Activated T-helper 17 cell treated with anti-CD3 and anti-CD28 coated beads, Interleukin-2, amount 50 U/mL, for 72 hours (primary cell): ENCODE measurements at regions not wholly inside any gene's neighbourhood (a gene's known extent, or its start where the extent isn't known, plus 50 kb on each side); places are given as distances from the start of the nearest gene placed in this dataset.
A peak's percentile ranks its signal among the peaks of the same experiment; 100 is the strongest.
"Not testable (repeated sequence)": the region's sequence is repeated elsewhere in the genome, so short reads cannot be mapped to it uniquely, and the experiment has no call there.

Experiments
- ATAC-seq: fragments of 150-1000 bp; cut with Tn5 transposase; replicated peaks from 2 replicates; pipeline ENCODE4 v1.10.0; 2021; ENCODE audit warnings: mild to moderate bottlenecking, moderate library complexity
- H3K27ac Mint-ChIP-seq: one replicate; pipeline ENCODE4 v1.8.0; 2022; ENCODE audit warnings: mixed read lengths
- H3K27me3 Mint-ChIP-seq: one replicate; pipeline ENCODE4 v1.8.0; 2022; ENCODE audit warnings: mixed read lengths
- H3K36me3 Mint-ChIP-seq: one replicate; pipeline ENCODE4 v1.8.0; 2022; ENCODE audit warnings: low read depth, mild to moderate bottlenecking, mixed read lengths
- H3K4me1 Mint-ChIP-seq: one replicate; pipeline ENCODE4 v1.8.0; 2022; ENCODE audit warnings: mixed read lengths
- H3K4me3 Mint-ChIP-seq: one replicate; pipeline ENCODE4 v1.8.0; 2022; ENCODE audit warnings: mild to moderate bottlenecking, mixed read lengths
- H3K9me3 Mint-ChIP-seq: one replicate; pipeline ENCODE4 v1.8.0; 2022; ENCODE audit warnings: mixed read lengths

DNA sequence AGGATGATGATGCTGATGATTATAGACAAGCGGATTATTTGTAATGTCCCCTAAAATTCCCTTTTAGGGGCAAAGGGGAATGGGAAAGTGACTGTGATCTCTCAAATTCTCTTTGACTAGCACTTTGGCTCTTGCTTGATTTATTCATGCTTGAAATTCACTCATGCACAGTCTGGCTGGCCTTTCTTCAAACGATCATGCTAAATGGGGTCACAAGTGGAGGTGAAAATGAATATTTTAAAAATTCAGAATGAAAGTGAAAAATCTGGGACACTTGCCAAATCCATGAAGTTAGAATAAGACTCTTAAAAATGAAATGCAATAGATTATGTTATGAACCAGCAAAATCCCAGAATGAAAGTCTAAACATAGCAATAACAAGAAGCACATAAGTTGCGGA is 173.4 kb upstream of the RAI2 start:
- no peak for ATAC-seq
- H3K27ac Mint-ChIP-seq: no peak overlapping the region
- no peaks in the 10 kb centered on the region for H3K9me3 Mint-ChIP-seq

DNA sequence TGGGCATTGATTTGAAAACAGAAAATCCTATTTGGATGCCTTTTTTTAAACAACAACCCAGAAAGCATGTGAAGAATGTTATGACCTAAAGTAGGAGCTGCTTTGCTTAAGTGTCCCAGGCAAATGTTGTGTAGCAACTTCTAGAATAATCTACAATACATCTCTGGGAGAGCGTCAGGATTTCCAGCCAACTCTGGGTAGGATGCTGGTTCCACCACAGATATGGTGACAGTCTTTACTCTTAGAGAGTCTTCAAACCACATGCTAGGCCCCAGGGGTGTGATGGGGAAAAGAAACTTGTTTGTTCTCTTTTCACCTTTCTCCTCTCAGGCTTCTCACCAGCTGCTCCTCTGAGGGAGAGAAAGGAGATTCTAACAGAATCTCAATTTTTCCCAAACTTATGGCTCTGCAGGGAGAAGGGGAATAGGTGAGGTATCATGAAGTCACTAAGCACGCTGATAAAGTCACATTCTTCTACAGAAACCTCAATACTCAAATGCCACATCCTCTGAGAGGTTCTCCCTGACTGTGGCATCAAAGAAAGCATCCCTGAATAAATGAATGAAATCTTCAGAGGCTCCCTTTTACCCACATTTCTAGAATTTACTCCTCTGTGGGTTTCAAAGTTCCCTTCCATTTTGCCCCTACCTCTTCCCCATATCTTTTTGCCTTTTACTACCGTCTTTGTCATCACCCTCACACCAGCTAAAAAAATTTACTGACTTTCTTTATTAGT is 171.6 kb upstream of the RAI2 start:
- Mint-ChIP-seq H3K36me3 (no peaks in the 10 kb centered on the region), H3K4me1 (no peaks in the 10 kb centered on the region), H3K27me3 (no peaks in the 10 kb centered on the region), H3K9me3 (no peaks in the 10 kb centered on the region), H3K4me3 (no peak overlapping the region), H3K27ac (no peak overlapping the region)
- ATAC-seq: peak; percentile 34

More for the DNA sequence above, 173.4 kb upstream of the RAI2 start:
- H3K27me3 Mint-ChIP-seq: no peaks in the 10 kb centered on the region
- H3K36me3 Mint-ChIP-seq: no peaks in the 10 kb centered on the region
- no peaks in the 10 kb centered on the region for H3K4me1 Mint-ChIP-seq
- H3K4me3 Mint-ChIP-seq: no peak overlapping the region

DNA sequence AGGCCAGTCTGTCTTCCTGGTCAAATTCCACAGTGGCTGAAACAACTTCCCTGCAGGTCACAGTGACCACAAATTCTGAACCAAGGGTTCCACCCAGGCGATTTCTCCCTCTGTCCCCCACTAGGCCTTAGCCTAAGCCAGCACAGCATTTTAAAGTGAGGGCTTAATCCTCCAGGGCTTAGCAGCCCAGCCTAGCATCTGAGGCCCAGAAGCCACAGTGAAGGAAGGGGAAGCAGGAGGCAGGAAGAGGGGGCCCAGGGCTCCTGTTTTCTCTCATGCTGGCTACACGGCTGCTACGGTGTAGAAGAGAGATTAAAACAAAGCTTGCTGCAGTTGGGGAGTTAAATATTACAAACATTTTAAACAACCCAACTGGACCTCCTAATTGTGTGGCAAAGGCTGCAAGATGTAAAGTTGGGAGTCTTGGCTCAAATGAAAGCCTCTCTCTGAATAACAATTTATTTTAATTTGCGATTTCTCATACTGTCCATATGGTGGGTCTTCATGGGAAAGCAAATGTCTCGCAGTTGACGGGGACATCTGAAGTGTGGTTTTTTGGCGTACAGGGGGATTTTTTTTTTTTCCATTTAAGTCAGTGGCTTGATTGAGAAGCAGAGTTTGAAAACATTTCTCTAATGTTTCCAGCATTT is 170.8 kb upstream of the RAI2 start:
- Mint-ChIP-seq H3K36me3 (no peaks in the 10 kb centered on the region), H3K27ac (no peak overlapping the region), H3K27me3 (no peaks in the 10 kb centered on the region), H3K4me3 (no peak overlapping the region), H3K9me3 (no peaks in the 10 kb centered on the region), H3K4me1 (no peaks in the 10 kb centered on the region)
- no peak for ATAC-seq

DNA sequence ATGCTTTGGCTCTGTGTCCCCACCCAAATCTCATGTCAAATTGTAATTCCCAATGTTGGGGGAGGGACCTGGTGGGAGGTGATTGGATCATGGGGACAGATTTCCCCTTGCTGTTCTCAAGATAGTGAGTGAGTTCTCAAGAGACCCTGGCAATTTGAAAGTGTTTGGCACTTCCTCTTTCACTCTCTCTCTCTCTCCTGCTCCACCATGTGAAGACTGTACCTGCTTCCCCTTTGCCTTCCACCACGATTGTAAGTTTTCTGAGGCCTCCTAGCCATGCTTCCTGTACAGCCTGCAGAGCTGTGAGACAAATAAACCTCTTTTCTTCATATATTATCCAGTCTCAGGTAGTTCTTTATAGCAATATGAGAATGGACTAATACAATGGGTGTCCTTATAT is 169.6 kb upstream of the RAI2 start:
- not testable (repeated sequence) for H3K36me3 Mint-ChIP-seq, H3K27ac Mint-ChIP-seq, H3K4me1 Mint-ChIP-seq, H3K9me3 Mint-ChIP-seq, ATAC-seq, H3K27me3 Mint-ChIP-seq, H3K4me3 Mint-ChIP-seq

DNA sequence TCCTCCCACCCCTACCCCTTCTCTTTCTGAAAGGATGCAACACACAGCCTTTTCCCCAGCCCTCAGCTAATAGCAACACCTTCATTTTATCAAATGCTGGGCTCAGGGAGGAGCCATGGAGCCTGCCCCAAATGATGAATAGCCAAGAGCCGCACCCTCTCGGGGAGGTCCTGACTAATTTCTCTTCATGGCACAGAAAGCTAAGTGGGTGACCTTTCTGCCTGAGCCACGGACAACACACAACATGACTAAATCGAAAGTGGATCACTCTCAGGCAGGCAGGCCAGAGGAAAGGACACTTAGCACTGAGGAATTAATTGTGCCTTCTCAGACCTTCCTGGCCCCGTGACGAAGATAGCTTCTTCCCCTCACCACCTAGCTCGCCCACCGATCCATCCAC is 165.1 kb upstream of the RAI2 start:
- Mint-ChIP-seq H3K4me3 (no peak overlapping the region), H3K36me3 (no peaks in the 10 kb centered on the region), H3K27me3 (peaks cover 6% of the 10 kb centered on the region), H3K4me1 (no peaks in the 10 kb centered on the region), H3K9me3 (no peaks in the 10 kb centered on the region), H3K27ac (no peak overlapping the region)
- ATAC-seq: no peak

DNA sequence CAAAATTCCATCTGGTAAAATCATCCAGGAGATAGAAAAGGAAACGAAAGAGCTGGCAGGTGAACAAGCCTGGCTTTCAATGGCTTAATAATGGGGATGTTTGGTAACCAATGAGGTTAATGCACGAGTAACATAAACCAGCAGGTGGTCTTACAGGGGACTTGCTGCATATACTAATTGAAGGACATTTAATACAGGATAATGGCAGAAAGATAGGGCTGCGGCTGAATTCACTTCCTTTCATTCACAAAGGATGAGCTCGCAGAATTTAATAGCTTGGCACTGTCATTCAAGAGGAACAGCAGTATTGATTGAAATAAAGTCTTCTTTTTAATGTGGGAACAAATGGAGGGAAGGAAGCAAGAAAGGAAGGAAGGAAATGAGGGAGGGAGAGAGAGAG is 156.3 kb upstream of the RAI2 start:
- H3K9me3 Mint-ChIP-seq: no peaks in the 10 kb centered on the region
- no peak for ATAC-seq
- no peaks in the 10 kb centered on the region for H3K36me3 Mint-ChIP-seq
- H3K27me3 Mint-ChIP-seq: peaks cover 4% of the 10 kb centered on the region
- no peak overlapping the region for H3K4me3 Mint-ChIP-seq
- H3K27ac Mint-ChIP-seq: no peak overlapping the region
- no peaks in the 10 kb centered on the region for H3K4me1 Mint-ChIP-seq

DNA sequence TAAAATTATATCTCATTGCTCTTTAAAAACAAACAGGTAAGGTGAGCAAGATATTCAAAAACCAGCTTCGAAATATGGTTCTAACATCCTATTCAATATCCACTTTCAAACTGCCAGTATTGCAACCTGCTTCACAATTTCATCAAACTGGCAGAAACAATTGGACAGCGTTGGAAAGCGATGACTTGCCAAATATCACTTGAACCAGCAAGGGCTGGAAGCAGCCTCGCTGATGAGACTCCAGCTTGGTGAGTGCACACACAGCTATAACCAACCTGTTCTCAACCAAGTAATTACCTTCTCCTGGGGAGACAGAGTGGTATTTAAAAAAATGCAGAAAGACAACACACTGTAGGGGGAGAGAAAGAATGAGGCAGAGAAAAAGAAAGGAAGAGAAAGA is 155.8 kb upstream of the RAI2 start:
- no peak overlapping the region for H3K27ac Mint-ChIP-seq
- H3K36me3 Mint-ChIP-seq: no peaks in the 10 kb centered on the region
- peaks cover 4% of the 10 kb centered on the region for H3K27me3 Mint-ChIP-seq
- ATAC-seq: no peak
- no peaks in the 10 kb centered on the region for H3K9me3 Mint-ChIP-seq
- no peak overlapping the region for H3K4me3 Mint-ChIP-seq
- no peaks in the 10 kb centered on the region for H3K4me1 Mint-ChIP-seq

DNA sequence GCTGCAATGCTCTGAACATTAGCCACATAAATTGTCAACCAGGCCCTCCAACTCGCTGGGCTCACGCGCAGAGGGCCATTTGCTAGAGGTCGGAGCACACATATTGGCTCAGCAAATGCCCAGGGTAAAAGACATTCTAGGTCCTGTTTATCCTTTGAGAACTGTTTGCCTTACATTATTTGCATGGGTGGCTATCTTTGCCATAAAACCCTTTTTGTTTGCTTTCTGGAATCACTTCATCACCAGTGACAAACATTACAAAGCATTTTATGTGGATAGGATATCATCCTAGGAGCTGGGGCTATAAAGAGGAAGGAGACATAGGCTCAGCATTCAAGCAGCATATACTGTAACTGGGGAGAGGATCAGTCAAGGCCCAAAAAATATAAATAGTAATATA is 149.2 kb upstream of the RAI2 start:
- H3K4me3 Mint-ChIP-seq: no peak overlapping the region
- no peaks in the 10 kb centered on the region for H3K36me3 Mint-ChIP-seq
- H3K9me3 Mint-ChIP-seq: no peaks in the 10 kb centered on the region
- H3K4me1 Mint-ChIP-seq: no peaks in the 10 kb centered on the region
- peaks cover 4% of the 10 kb centered on the region for H3K27me3 Mint-ChIP-seq
- H3K27ac Mint-ChIP-seq: no peak overlapping the region
- ATAC-seq: no peak

DNA sequence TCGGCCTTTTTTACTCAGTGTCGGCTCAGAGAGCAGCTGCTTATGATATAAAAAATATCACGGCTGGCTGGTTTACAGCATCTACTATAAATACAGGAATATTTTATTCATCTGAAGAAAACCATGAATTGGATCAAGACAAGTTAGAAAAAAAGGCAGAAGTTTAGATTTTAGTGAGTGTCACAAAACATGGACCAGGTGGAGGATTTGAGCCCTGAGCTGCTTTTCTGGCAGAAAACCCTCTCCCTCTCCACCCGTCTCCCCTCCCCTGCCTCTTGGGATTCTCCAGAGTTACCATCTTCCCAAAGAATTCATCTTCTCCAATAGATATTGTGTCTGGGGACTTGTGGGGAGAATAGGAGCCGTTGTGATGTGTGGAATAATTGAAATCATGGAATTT is 142.8 kb upstream of the RAI2 start:
- H3K27me3 Mint-ChIP-seq: peaks cover 4% of the 10 kb centered on the region
- H3K9me3 Mint-ChIP-seq: no peaks in the 10 kb centered on the region
- no peak overlapping the region for H3K4me3 Mint-ChIP-seq
- H3K27ac Mint-ChIP-seq: no peak overlapping the region
- H3K36me3 Mint-ChIP-seq: no peaks in the 10 kb centered on the region
- H3K4me1 Mint-ChIP-seq: no peaks in the 10 kb centered on the region
- no peak for ATAC-seq

DNA sequence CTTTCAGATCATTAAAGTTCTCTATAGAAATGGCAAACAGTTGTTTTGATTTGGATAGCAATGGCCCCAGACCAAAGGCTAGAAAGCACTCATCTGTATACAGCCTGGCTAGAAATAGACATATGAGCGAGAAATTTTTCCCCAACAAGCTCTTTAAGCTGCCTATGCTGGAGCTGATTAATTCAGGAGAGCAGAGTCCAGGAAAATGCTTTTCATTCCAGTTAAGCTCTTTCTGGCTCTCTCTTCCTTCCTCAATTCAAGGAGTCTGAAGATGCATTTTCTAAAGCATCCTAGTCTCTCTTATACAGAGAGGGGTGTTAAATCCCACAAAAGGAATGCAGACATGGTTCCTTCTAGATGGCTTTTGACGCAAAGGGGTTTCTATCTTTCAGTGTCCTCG is 141.7 kb upstream of the RAI2 start:
- Mint-ChIP-seq H3K9me3 (no peaks in the 10 kb centered on the region), H3K27ac (no peak overlapping the region), H3K27me3 (peaks cover 4% of the 10 kb centered on the region), H3K36me3 (no peaks in the 10 kb centered on the region), H3K4me1 (no peaks in the 10 kb centered on the region), H3K4me3 (no peak overlapping the region)
- no peak for ATAC-seq

DNA sequence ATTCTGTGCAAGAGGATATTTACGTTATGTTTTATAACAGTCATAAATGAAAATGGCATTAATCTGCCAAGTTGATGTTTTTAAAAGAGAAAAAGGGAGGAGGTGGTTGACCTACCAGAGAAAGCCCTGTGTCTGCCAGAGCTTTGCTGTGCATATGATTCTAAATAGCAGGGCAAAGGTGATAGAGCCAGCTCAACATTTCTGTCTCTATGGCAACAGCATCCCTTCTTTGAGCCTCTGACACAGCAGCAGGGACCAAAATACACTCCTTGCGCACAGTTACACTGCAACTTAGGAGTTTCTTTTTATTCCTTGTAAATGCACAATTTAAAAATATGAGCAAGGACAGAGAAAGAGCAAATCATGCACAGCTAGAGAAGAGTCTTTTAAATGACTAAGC is 133.3 kb upstream of the RAI2 start:
- ATAC-seq: no peak
- H3K36me3 Mint-ChIP-seq: no peaks in the 10 kb centered on the region
- H3K4me3 Mint-ChIP-seq: no peak overlapping the region
- H3K27me3 Mint-ChIP-seq: no peaks in the 10 kb centered on the region
- H3K27ac Mint-ChIP-seq: no peak overlapping the region
- H3K9me3 Mint-ChIP-seq: no peaks in the 10 kb centered on the region
- no peaks in the 10 kb centered on the region for H3K4me1 Mint-ChIP-seq

DNA sequence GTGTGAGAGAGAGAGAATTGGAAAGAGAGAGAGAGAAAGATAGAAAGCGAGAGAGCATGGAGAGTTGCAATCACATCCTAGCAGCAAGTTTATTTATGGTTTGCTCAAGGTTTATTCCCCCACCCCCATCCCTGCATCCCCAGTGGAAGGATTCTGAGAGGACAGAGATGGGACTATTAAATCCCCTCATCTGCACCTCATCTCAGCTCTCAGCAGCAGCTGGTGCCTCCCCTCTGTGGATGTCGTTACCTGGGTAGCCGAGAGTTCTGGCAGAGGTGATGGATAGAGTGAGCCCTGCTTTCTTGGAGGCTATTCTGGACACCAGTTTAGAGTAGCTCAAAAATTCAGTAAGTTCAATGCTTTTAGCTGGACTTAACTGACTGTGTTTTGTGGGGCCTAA is 132.0 kb upstream of the RAI2 start:
- no peak for ATAC-seq
- no peaks in the 10 kb centered on the region for H3K36me3 Mint-ChIP-seq
- H3K9me3 Mint-ChIP-seq: no peaks in the 10 kb centered on the region
- H3K4me3 Mint-ChIP-seq: no peak overlapping the region
- no peaks in the 10 kb centered on the region for H3K27me3 Mint-ChIP-seq
- no peaks in the 10 kb centered on the region for H3K4me1 Mint-ChIP-seq
- no peak overlapping the region for H3K27ac Mint-ChIP-seq

DNA sequence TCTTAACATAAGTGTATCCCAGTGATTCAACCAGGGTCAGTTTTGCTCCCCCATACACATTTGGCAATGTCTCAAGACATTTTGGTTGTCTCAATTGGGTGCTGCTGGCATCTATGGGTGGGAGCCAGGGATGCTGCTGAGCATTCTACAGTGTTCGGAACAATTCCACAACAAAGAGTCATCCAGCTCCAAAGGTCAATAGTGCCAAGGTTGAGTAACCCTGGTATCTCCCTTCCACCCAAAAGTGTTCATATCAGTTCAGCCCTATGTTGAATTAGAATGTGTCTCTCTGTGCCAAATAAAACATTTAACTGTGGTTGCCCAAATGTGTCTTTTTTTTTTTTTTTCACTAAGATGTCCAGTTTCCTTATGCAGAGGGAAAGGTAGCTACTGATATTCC is 129.4 kb upstream of the RAI2 start:
- Mint-ChIP-seq H3K4me1 (no peaks in the 10 kb centered on the region), H3K27me3 (no peaks in the 10 kb centered on the region), H3K27ac (no peak overlapping the region), H3K4me3 (no peak overlapping the region), H3K36me3 (no peaks in the 10 kb centered on the region), H3K9me3 (no peaks in the 10 kb centered on the region)
- no peak for ATAC-seq

DNA sequence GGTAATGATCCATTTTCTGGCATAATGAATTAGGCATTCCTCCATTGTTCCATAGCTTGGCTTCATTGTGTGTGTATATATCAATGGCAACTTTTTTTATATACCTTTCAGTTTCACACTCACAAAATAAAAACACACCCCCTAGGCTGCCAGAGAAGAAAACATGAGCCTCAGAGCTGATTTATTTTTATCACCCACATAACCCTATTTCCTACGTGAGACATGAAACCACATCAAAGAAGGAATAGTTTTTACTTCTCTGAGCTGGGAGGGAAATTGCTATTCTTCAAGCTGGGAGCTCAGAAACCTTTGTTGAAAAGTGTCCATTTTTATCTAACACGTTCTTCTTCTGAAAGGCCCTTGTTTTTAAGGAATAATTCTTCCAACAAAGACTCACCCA is 126.7 kb upstream of the RAI2 start:
- no peaks in the 10 kb centered on the region for H3K36me3 Mint-ChIP-seq
- ATAC-seq: peak; percentile 40
- H3K27ac Mint-ChIP-seq: no peak overlapping the region
- H3K4me3 Mint-ChIP-seq: no peak overlapping the region
- H3K27me3 Mint-ChIP-seq: peaks cover 3% of the 10 kb centered on the region
- H3K4me1 Mint-ChIP-seq: no peaks in the 10 kb centered on the region
- H3K9me3 Mint-ChIP-seq: no peaks in the 10 kb centered on the region

DNA sequence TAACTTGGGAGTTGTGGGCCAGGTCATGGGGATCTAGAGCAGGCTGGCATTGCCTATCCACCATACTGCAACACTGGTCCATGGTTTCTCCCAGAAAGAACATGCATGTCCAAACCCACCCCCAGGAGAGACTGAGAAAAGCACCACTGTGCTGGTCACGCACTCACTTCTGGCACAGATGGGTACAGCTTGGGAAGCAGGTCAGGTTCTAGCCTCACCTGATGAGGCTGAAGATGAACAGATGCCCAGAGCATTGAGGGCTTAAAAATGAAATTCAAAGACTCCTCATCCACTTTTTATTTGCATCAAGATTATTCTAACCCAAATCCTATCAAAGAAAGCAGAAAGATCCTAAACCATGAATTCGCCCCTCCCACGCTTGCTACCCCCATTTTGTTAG is 125.9 kb upstream of the RAI2 start:
- ATAC-seq: no peak

More for the DNA sequence above, 125.9 kb upstream of the RAI2 start:
- Mint-ChIP-seq H3K4me1 (no peaks in the 10 kb centered on the region), H3K4me3 (no peak overlapping the region), H3K27ac (no peak overlapping the region), H3K9me3 (no peaks in the 10 kb centered on the region), H3K27me3 (peaks cover 3% of the 10 kb centered on the region), H3K36me3 (no peaks in the 10 kb centered on the region)
